ENCODE measurements at regions not wholly inside any gene's neighbourhood (a gene's known extent, or its start where the extent isn't known, plus 50 kb on each side); places are given as distances from the start of the nearest gene placed in this dataset.

GRCh38 chr2:212722046-212722445 is 183.4 kb upstream of the ERBB4 start:
- TF ChIP-seq CTCF (IDR thresholded peaks at IDR 0.05) (no peak), POLR2AphosphoS5 (IDR thresholded peaks at IDR 0.05) (no peak), POLR2A (IDR thresholded peaks at IDR 0.05; ENCODE audit: low read depth) (no peak), EP300 (IDR thresholded peaks at IDR 0.05) (no peak)
